K562 (cell line): ENCODE measurements at regions not wholly inside any gene's neighbourhood (a gene's known extent, or its start where the extent isn't known, plus 50 kb on each side); places are given as distances from the start of the nearest gene placed in this dataset.

Experiments
- ATAC-seq: fragments of 200-7000 bp; cut with Tn5 transposase; 3 replicates; pipeline ENCODE4 v1.9.1; 2020; ENCODE audit warnings: moderate library complexity
- BruUV-seq: library from RNA; stranded (reverse); fragments of 400-500 nt; replicated peaks from 2 replicates; lab custom pipeline; 2021; lab: Mats Ljungman, UMichigan
- CTCF ChIA-PET: fragments of 300-600 bp; formaldehyde crosslinking; extraction: SDS; loops from one replicate; lab custom pipeline; 2021; ENCODE audit warnings: low intra/inter-chr PET ratio; lab: Yijun Ruan, JAX
- POLR2A ChIA-PET: fragments of 300-600, 350-650 bp; sonication (Branson Sonifier 250); formaldehyde crosslinking; extraction: SDS; loops from one replicate; lab custom pipeline; 2021; ENCODE audit warnings: antibody characterized with exemption, inconsistent platforms; lab: Yijun Ruan, JAX
- DNase-seq, 4 experiments: peaks; one replicate each; pipeline versions ENCODE4 v3.0.0 to v3.0.0-alpha.2; 2011 to 2018; ENCODE audit warnings: low spot score in 3 of 4, mixed read lengths in 3 of 4; ENCODE audit errors: extremely low read depth in 1 of 4
- FAIRE-seq: peaks from 2 replicates; lab custom pipeline; 2011; peaks lifted over from hg19 to GRCh38; lab: Jason Lieb, UNC
- H2AFZ ChIP-seq: 2 replicates; pipeline ENCODE4 v1.6.0; 2011; ENCODE audit warnings: low read depth, low read length, control low read depth, inconsistent platforms
- H3K27ac ChIP-seq: fragments of 200-600 bp; 3 replicates; pipeline ENCODE4 v1.8.0; 2011; ENCODE audit warnings: low read depth, mild to moderate bottlenecking, control low read depth, inconsistent platforms, low read length, moderate library complexity, mixed read lengths; ENCODE audit errors: extremely low read depth
- H3K27me3 ChIP-seq, 2 experiments: fragments of 300-600 bp in 1 of 2; 2 replicates in 1 of 2; 3 replicates in 1 of 2; pipeline versions ENCODE4 v1.6.0 to v1.8.0; 2011; ENCODE audit warnings: inconsistent platforms in 2 of 2, low read length in 2 of 2, mild to moderate bottlenecking in 1 of 2, mixed read lengths in 1 of 2, moderate library complexity in 1 of 2; ENCODE audit not compliant: control insufficient read depth in 2 of 2, insufficient read depth in 2 of 2
- H3K36me3 ChIP-seq: fragments of 300-600 bp; 3 replicates; pipeline ENCODE4 v1.8.0; 2011; ENCODE audit warnings: mild to moderate bottlenecking, low read length, inconsistent platforms; ENCODE audit not compliant: control insufficient read depth, insufficient read depth
- H3K4me1 ChIP-seq, 2 experiments: fragments of 200-600 bp in 1 of 2; replicated peaks in 1 of 2; 2 replicates in 1 of 2; 3 replicates in 1 of 2; pipeline versions ENCODE4 v1.5.1 to v1.8.0; 2011; ENCODE audit warnings: inconsistent platforms in 2 of 2, low read length in 2 of 2, mild to moderate bottlenecking in 1 of 2, mixed read lengths in 1 of 2, moderate library complexity in 1 of 2; ENCODE audit not compliant: control insufficient read depth in 2 of 2, insufficient read depth in 2 of 2
- H3K4me2 ChIP-seq: 2 replicates; pipeline ENCODE4 v1.6.1; 2011; ENCODE audit warnings: low read length, control low read depth, inconsistent platforms, mixed read lengths; ENCODE audit not compliant: insufficient read depth
- H3K4me3 ChIP-seq: fragments of 200-600 bp; sonication (generic), shearing (Covaris generic); 2 replicates; pipeline ENCODE4 v1.5.1; 2016; ENCODE audit warnings: control low read depth, inconsistent platforms
- H3K79me2 ChIP-seq: fragments of 200-600 bp; 3 replicates; pipeline ENCODE4 v1.8.0; 2011; ENCODE audit warnings: low read length, inconsistent platforms; ENCODE audit not compliant: control insufficient read depth, insufficient read depth
- H3K9ac ChIP-seq, 2 experiments: 2 replicates each; pipeline versions ENCODE4 v1.6.0 to v1.6.1; 2011; ENCODE audit warnings: low read depth in 2 of 2, low read length in 2 of 2, control low read depth in 1 of 2, inconsistent platforms in 1 of 2, mild to moderate bottlenecking in 1 of 2, mixed read lengths in 1 of 2; ENCODE audit not compliant: insufficient read depth in 1 of 2
- H3K9me1 ChIP-seq: one replicate; pipeline ENCODE4 v1.6.0; 2011; ENCODE audit warnings: inconsistent platforms, mild to moderate bottlenecking, low read length, moderate library complexity; ENCODE audit not compliant: control insufficient read depth, insufficient read depth
- H3K9me3 ChIP-seq: replicated peaks from 2 replicates; pipeline ENCODE4 v1.5.1; 2011; ENCODE audit warnings: low read depth, low read length, inconsistent platforms; ENCODE audit not compliant: control insufficient read depth, insufficient read depth
- H4K20me1 ChIP-seq: replicated peaks from 2 replicates; pipeline ENCODE4 v1.6.1; 2011; ENCODE audit warnings: low read length, inconsistent platforms, mixed read lengths; ENCODE audit not compliant: control insufficient read depth, insufficient read depth
- ETS1 ChIP-seq: conservative IDR thresholded peaks from 2 replicates; pipeline ENCODE4 v1.6.1; 2011; ENCODE audit warnings: low read depth, mild to moderate bottlenecking, low read length; ENCODE audit not compliant: control insufficient read depth
- HEY1 ChIP-seq: fragments of 250-450 bp; sonication (Bioruptor Pico); IDR thresholded peaks from 2 replicates; pipeline ENCODE4 v1.5.0; 2020; ENCODE audit warnings: mild to moderate bottlenecking, moderate library complexity, borderline replicate concordance
- HLTF ChIP-seq: fragments of 450-650 bp; IDR thresholded peaks from 2 replicates; pipeline ENCODE4 v1.6.1; 2016
- MTA1 ChIP-seq: fragments of 450-650 bp; IDR thresholded peaks from 2 replicates; pipeline ENCODE4 v1.6.1; 2017; ENCODE audit warnings: borderline replicate concordance
- ZHX1 ChIP-seq: fragments of 150-350 bp; conservative IDR thresholded peaks from 2 replicates; pipeline ENCODE4 v1.6.1; 2014; ENCODE audit warnings: low read length
- WGBS: fragments of 100-300 bp; shearing (Covaris generic); methylation state at CpG from one replicate; pipeline ENCODE4 v1.1.6; 2016; ENCODE audit warnings: low coverage, mixed read lengths; ENCODE audit not compliant: insufficient coverage; ENCODE audit errors: missing lambda C conversion rate; 5-methylcytosine and 5-hydroxymethylcytosine counted together
- in situ Hi-C: fragments of 300-500 bp; cut with MboI; formaldehyde crosslinking; loops from 4 replicates; pipeline ENCODE4 v1.15.0; 2018; ENCODE audit warnings: inconsistent platforms, mixed read lengths
- intact Hi-C: fragments of 100-400 bp; cut with micrococcal nuclease; formaldehyde crosslinking; loops from 2 replicates; pipeline ENCODE4 v1.14.2; 2022

GRCh38 chr3:61460636-61461035, 100.7 kb upstream of the PTPRG start:
- intact Hi-C loops (no loop called here), in situ Hi-C loops (no loop called here)
- Histone ChIP-seq H3K36me3 (no peaks in the 10 kb centered on the region), H3K9me3 (no peaks in the 10 kb centered on the region), H3K27ac (no peak overlapping the region), H2AFZ (no peak overlapping the region), H3K27me3 (no peaks in the 10 kb centered on the region), H3K79me2 (no peaks in the 10 kb centered on the region), H3K9ac (no peak overlapping the region), H4K20me1 (no peaks in the 10 kb centered on the region), H3K4me1 (no peaks in the 10 kb centered on the region), H3K4me2 (no peak overlapping the region), H3K4me3 (no peak overlapping the region), H3K9me1 (no peaks in the 10 kb centered on the region)
- no peak for FAIRE-seq
- ChIA-PET CTCF (no interaction called here), POLR2A (no interaction called here)
- no peak for ATAC-seq
- BruUV-seq, result no TSS peak
- DNase-seq, result no peak
- TF ChIP-seq ETS1 (no peak), ZHX1 (no peak), MTA1 (no peak), HLTF (no peak), HEY1 (CRISPR knock-in tag) (no peak)
- 0% methylated on average over 2 of the region's 2 CpGs for WGBS
